ENCODE measurements at regions not wholly inside any gene's neighbourhood (a gene's known extent, or its start where the extent isn't known, plus 50 kb on each side); places are given as distances from the start of the nearest gene placed in this dataset.
A peak's percentile ranks its signal among the peaks of the same experiment; 100 is the strongest.
"Not testable (repeated sequence)": the region's sequence is repeated elsewhere in the genome, so short reads cannot be mapped to it uniquely, and the experiment has no call there.

DNA sequence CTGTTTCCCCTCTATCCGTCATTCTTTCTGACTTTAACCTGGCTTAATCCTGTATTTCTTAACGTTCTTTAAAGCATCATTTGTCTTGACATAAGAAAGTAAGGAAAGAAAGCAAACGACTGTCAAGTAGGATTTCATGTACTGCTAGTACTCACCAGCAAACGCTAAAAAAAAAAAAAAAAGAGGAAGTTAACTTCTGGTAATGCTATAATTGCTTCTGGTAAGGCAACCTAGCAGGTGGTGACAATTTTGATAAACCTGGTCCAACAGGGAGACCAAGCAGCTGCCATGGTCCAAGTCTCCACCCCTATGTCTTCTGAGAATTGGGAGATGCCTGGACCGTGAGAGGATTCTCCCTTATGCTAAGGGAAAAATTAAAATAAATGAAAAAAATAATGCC lies 306.6 kb downstream of the DAD1 start:
- ChIA-PET POLR2A (ENCODE audit: low non-redundant PET) (no interaction called here), CTCF (no interaction called here)
- no peak for DNase-seq (ENCODE audit: low spot score)

DNA sequence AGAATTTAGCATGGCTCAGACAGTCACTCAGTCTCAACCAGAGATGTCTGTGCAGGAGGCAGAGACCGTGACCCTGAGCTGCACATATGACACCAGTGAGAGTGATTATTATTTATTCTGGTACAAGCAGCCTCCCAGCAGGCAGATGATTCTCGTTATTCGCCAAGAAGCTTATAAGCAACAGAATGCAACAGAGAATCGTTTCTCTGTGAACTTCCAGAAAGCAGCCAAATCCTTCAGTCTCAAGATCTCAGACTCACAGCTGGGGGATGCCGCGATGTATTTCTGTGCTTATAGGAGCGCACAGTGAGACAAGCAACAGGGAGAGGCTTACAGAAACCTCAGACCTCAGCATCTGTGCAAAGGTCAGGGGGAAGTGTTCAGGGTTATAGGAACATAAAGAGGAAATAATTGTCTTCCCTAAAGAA lies 307.6 kb downstream of the DAD1 start:
- H3K27ac ChIP-seq; POLR2A ChIA-PET (ENCODE audit: low non-redundant PET); DNase-seq (ENCODE audit: low spot score): not testable (repeated sequence)
- CTCF ChIA-PET = interaction anchor here (0.5 to 0.6 kb wide), 2 partner anchors 62 to 697 kb away, joined by 4 to 5 read pairs; no protein-coding TSS in a partner anchor

More for the DNA sequence above, 306.6 kb downstream of the DAD1 start:
- TF ChIP-seq, protein P1, sequence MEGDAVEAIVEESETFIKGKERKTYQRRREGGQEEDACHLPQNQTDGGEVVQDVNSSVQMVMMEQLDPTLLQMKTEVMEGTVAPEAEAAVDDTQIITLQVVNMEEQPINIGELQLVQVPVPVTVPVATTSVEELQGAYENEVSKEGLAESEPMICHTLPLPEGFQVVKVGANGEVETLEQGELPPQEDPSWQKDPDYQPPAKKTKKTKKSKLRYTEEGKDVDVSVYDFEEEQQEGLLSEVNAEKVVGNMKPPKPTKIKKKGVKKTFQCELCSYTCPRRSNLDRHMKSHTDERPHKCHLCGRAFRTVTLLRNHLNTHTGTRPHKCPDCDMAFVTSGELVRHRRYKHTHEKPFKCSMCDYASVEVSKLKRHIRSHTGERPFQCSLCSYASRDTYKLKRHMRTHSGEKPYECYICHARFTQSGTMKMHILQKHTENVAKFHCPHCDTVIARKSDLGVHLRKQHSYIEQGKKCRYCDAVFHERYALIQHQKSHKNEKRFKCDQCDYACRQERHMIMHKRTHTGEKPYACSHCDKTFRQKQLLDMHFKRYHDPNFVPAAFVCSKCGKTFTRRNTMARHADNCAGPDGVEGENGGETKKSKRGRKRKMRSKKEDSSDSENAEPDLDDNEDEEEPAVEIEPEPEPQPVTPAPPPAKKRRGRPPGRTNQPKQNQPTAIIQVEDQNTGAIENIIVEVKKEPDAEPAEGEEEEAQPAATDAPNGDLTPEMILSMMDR (conservative IDR thresholded peaks at IDR 0.05; ENCODE audit: low read depth) = no peak
- H3K27ac ChIP-seq = no peak overlapping the region

DNA sequence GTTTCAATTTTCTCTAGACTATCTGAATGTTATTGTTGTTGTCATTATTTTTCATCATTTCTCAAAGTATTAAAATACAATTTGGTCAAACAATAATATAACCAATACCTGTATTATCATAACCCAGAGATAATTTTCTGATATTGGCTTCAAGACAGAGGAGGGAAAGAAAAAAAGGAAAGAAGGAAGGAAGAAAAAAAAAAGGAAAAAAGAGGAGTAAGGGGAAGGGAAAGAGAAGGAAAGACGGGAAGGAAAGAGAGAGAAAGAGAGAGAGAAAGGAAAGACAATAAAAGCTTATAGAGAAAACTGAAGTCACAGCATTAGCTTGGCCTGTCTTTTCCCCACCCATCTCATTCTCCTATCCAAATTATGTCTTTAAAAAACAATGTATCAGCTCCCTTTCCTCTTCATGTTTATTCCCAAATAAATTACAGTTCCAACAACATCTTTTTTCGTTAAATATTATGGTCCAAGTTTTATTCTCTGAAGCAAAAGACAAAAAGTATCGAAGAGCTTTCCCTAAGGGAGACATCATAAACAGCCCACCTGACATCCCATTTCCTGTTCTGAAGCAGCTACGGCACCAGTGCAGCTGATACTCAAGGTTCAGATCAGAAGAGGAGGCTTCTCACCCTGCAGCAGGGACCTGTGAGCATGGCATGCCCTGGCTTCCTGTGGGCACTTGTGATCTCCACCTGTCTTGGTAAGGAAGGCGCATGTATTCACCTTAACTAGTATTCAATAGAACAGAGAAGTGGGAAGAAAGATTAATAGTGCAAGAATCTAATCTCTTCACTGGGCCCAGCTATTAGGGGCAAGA lies 308.3 kb downstream of the DAD1 start:
- TF ChIP-seq, protein P1 (conservative IDR thresholded peaks at IDR 0.05; ENCODE audit: low read depth) = no peak
- CTCF ChIA-PET = interaction anchor here (0.6 to 0.9 kb wide), 2 partner anchors 39 to 40 kb away, joined by 3 read pairs; no protein-coding TSS in a partner anchor
- DNase-seq (ENCODE audit: low spot score) = no peak
- H3K27ac ChIP-seq = no peak overlapping the region
- POLR2A ChIA-PET (ENCODE audit: low non-redundant PET) = no interaction called here

DNA sequence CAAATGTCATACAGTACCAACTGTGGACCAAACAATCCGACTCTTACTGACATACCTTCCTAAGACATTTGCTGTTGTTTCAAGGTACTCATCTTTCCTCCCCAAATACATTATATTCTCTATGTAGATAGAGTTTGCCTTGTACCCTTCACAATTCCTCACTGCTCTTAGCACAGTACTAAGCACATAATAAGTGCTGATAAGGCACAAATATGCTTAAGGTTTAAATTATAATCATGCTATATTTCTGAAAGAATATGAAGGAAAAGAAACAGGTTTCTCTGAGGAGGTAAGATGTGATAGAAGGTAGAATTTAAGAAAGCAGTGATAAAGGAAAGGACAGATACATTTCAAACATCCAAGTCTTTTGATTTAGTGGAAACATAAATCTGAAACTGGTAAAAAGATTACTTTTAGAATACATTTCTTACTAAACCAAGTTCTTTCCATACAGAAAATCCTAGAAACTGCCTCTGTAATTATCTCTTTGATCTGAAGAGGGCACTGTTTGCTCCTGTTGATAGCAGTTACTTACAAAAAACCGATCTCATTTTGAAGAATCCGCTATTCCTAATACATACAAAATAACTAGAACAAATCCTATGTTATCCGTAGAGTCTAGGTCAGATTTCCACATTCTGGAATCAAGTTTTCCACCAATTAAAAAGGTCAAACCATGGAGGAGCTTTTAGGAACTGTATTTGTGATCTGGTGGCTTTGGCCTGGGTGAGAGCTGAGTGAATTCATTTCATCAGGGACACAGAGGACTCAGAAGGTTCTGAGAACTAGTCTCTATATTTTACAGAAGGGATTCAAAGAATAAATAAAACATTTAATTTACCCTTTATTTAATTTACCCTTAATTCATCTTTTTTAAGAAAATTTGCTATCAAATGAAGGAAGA lies 311.9 kb downstream of the DAD1 start:
- CTCF ChIA-PET = interaction anchor here (0.6 to 1.3 kb wide), 8 partner anchors 8 to 139 kb away, joined by 3 to 6 read pairs (median 3); no protein-coding TSS in a partner anchor
- POLR2A ChIA-PET (ENCODE audit: low non-redundant PET) = no interaction called here
- H3K27ac ChIP-seq = no peak overlapping the region
- no peak for DNase-seq (ENCODE audit: low spot score)
- TF ChIP-seq, protein P1 (conservative IDR thresholded peaks at IDR 0.05; ENCODE audit: low read depth) = peak; percentile 73

DNA sequence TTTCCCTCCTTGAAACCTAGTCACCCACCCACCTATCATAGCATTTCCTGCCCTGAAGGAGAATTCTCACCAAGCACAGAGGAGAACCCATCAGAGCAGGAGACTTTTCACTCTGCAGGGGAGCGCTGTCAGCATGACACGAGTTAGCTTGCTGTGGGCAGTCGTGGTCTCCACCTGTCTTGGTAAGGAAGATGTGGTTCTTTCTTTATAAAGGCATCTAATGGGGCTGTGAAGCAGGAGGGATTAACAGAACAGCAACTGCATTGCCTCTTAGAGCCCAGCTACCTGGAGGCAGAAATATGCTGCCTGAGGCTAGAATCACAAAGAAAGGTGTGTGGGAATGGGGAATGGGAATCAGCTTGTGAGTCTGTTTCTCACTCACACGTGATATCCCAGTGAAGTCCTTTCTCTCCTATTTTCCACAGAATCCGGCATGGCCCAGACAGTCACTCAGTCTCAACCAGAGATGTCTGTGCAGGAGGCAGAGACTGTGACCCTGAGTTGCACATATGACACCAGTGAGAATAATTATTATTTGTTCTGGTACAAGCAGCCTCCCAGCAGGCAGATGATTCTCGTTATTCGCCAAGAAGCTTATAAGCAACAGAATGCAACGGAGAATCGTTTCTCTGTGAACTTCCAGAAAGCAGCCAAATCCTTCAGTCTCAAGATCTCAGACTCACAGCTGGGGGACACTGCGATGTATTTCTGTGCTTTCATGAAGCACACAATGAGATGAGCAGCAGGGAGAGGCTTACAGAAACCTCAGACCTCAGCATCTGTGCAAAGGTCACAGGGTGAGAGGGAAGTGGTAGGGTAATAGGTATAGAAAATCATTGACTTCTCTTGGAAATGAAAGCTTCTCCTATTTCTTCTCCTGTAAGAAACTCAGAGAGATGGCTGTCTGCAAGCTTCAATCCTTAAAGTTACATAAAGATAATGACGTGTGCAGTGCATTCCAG lies 316.9 kb downstream of the DAD1 start:
- CTCF ChIA-PET = interaction anchor here (0.6 kb wide), 1 partner anchor 24 kb away, joined by 3 read pairs; no protein-coding TSS in a partner anchor
- no peak for DNase-seq (ENCODE audit: low spot score)
- no peak overlapping the region for H3K27ac ChIP-seq
- POLR2A ChIA-PET (ENCODE audit: low non-redundant PET) = no interaction called here
- TF ChIP-seq, protein P1 (conservative IDR thresholded peaks at IDR 0.05; ENCODE audit: low read depth) = no peak

DNA sequence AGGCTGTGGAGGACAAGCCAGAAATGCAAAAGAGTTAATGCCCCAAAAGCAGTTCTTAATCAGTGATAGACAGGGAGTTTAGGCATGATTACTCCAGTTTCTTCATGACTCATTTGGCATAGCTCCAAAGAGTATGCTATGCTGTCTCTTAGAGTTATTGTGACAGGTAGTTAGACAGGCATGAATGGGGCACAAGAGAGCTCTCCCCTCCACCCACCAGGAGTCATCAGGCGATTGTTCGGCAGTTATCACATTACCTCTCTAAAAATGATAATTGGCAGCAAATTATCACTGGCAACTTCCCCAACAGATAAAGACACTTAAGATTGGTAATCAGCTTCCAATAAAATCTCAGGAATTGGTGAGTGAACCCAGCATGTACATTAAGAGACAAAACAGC lies 320.1 kb downstream of the DAD1 start:
- POLR2A ChIA-PET (ENCODE audit: low non-redundant PET) = no interaction called here
- TF ChIP-seq, protein P1 (conservative IDR thresholded peaks at IDR 0.05; ENCODE audit: low read depth) = no peak
- no peak overlapping the region for H3K27ac ChIP-seq
- DNase-seq (ENCODE audit: low spot score) = peak; percentile 75
- CTCF ChIA-PET = interaction anchor here (0.6 to 1.8 kb wide), 2 partner anchors 9 to 204 kb away, joined by 3 to 6 read pairs; no protein-coding TSS in a partner anchor
